ENCODE measurements at regions not wholly inside any gene's neighbourhood (a gene's known extent, or its start where the extent isn't known, plus 50 kb on each side); places are given as distances from the start of the nearest gene placed in this dataset.
A peak's percentile ranks its signal among the peaks of the same experiment; 100 is the strongest.

- H3K9me2 ChIP-seq (ENCODE audit: low read depth, low read length), result no peaks in the 10 kb centered on the region
- no peaks in the 10 kb centered on the region for H3K4me1 ChIP-seq (ENCODE audit: insufficient read depth, low read length, severe bottlenecking)
- H3K9ac ChIP-seq (ENCODE audit: low read length), result no peak overlapping the region
- no peak overlapping the region for H3K27ac ChIP-seq (ENCODE audit: low read depth, low read length, poor library complexity, severe bottlenecking)
- no peaks in the 10 kb centered on the region for H3K27me3 ChIP-seq (ENCODE audit: insufficient read depth, low read length)
- no peaks in the 10 kb centered on the region for H3K36me3 ChIP-seq (ENCODE audit: insufficient read depth, low read length)
- no peaks in the 10 kb centered on the region for H3K79me2 ChIP-seq (ENCODE audit: insufficient read depth, low read length)
- no peak for TF ChIP-seq EZH2 (IDR thresholded peaks at IDR 0.05; ENCODE audit: borderline replicate concordance, low read length)
- TF ChIP-seq, protein P1, sequence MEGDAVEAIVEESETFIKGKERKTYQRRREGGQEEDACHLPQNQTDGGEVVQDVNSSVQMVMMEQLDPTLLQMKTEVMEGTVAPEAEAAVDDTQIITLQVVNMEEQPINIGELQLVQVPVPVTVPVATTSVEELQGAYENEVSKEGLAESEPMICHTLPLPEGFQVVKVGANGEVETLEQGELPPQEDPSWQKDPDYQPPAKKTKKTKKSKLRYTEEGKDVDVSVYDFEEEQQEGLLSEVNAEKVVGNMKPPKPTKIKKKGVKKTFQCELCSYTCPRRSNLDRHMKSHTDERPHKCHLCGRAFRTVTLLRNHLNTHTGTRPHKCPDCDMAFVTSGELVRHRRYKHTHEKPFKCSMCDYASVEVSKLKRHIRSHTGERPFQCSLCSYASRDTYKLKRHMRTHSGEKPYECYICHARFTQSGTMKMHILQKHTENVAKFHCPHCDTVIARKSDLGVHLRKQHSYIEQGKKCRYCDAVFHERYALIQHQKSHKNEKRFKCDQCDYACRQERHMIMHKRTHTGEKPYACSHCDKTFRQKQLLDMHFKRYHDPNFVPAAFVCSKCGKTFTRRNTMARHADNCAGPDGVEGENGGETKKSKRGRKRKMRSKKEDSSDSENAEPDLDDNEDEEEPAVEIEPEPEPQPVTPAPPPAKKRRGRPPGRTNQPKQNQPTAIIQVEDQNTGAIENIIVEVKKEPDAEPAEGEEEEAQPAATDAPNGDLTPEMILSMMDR (IDR thresholded peaks at IDR 0.05; ENCODE audit: low read length), result no peak
- H3K4me3 ChIP-seq (ENCODE audit: low read depth, low read length, poor library complexity, severe bottlenecking), result no peak overlapping the region
- no peak overlapping the region for H3K4me2 ChIP-seq (ENCODE audit: low read length)
- no peaks in the 10 kb centered on the region for H4K20me1 ChIP-seq (ENCODE audit: insufficient read depth, low read length)
- no peaks in the 10 kb centered on the region for H3F3A ChIP-seq (ENCODE audit: insufficient read depth, low read length)
- no peaks in the 10 kb centered on the region for H3K9me3 ChIP-seq (ENCODE audit: low read length)
- no peak overlapping the region for H2AFZ ChIP-seq (ENCODE audit: low read length)
Observed at GRCh38 chr10:9297580-9297979, 1243.1 kb downstream of the GATA3 start.

GRCh38 chr10:9299966-9300365, 1245.5 kb downstream of the GATA3 start:
- Histone ChIP-seq H4K20me1 (ENCODE audit: insufficient read depth, low read length) (no peaks in the 10 kb centered on the region), H3K9ac (ENCODE audit: low read length) (no peak overlapping the region), H3K36me3 (ENCODE audit: insufficient read depth, low read length) (no peaks in the 10 kb centered on the region), H3K27me3 (ENCODE audit: insufficient read depth, low read length) (no peaks in the 10 kb centered on the region), H2AFZ (ENCODE audit: low read length) (no peak overlapping the region), H3K27ac (ENCODE audit: low read depth, low read length, poor library complexity, severe bottlenecking) (no peak overlapping the region), H3K79me2 (ENCODE audit: insufficient read depth, low read length) (no peaks in the 10 kb centered on the region), H3K4me2 (ENCODE audit: low read length) (no peak overlapping the region), H3K4me3 (ENCODE audit: low read depth, low read length, poor library complexity, severe bottlenecking) (no peak overlapping the region), H3K9me2 (ENCODE audit: low read depth, low read length) (no peaks in the 10 kb centered on the region), H3K9me3 (ENCODE audit: low read length) (no peaks in the 10 kb centered on the region), H3F3A (ENCODE audit: insufficient read depth, low read length) (no peaks in the 10 kb centered on the region), H3K4me1 (ENCODE audit: insufficient read depth, low read length, severe bottlenecking) (no peaks in the 10 kb centered on the region)
- TF ChIP-seq, protein P1 (IDR thresholded peaks at IDR 0.05; ENCODE audit: low read length), result no peak
- TF ChIP-seq EZH2 (IDR thresholded peaks at IDR 0.05; ENCODE audit: borderline replicate concordance, low read length), result no peak

- Histone ChIP-seq H3K27ac (ENCODE audit: low read depth, low read length, poor library complexity, severe bottlenecking) (no peak overlapping the region), H3K79me2 (ENCODE audit: insufficient read depth, low read length) (no peaks in the 10 kb centered on the region), H3K9ac (ENCODE audit: low read length) (no peak overlapping the region), H3K27me3 (ENCODE audit: insufficient read depth, low read length) (no peaks in the 10 kb centered on the region), H2AFZ (ENCODE audit: low read length) (no peak overlapping the region), H3K4me3 (ENCODE audit: low read depth, low read length, poor library complexity, severe bottlenecking) (no peak overlapping the region), H3K9me3 (ENCODE audit: low read length) (no peaks in the 10 kb centered on the region), H4K20me1 (ENCODE audit: insufficient read depth, low read length) (no peaks in the 10 kb centered on the region), H3K4me1 (ENCODE audit: insufficient read depth, low read length, severe bottlenecking) (no peaks in the 10 kb centered on the region), H3K36me3 (ENCODE audit: insufficient read depth, low read length) (no peaks in the 10 kb centered on the region), H3F3A (ENCODE audit: insufficient read depth, low read length) (no peaks in the 10 kb centered on the region), H3K9me2 (ENCODE audit: low read depth, low read length) (no peaks in the 10 kb centered on the region), H3K4me2 (ENCODE audit: low read length) (no peak overlapping the region)
- TF ChIP-seq, protein P1 (IDR thresholded peaks at IDR 0.05; ENCODE audit: low read length), result peak; percentile 18; the same call in 1 of the 2 replicates
- no peak for TF ChIP-seq EZH2 (IDR thresholded peaks at IDR 0.05; ENCODE audit: borderline replicate concordance, low read length)
Observed at GRCh38 chr10:9301148-9301547, 1246.7 kb downstream of the GATA3 start.
